ENCODE measurements at regions not wholly inside any gene's neighbourhood (a gene's known extent, or its start where the extent isn't known, plus 50 kb on each side); places are given as distances from the start of the nearest gene placed in this dataset.

DNA sequence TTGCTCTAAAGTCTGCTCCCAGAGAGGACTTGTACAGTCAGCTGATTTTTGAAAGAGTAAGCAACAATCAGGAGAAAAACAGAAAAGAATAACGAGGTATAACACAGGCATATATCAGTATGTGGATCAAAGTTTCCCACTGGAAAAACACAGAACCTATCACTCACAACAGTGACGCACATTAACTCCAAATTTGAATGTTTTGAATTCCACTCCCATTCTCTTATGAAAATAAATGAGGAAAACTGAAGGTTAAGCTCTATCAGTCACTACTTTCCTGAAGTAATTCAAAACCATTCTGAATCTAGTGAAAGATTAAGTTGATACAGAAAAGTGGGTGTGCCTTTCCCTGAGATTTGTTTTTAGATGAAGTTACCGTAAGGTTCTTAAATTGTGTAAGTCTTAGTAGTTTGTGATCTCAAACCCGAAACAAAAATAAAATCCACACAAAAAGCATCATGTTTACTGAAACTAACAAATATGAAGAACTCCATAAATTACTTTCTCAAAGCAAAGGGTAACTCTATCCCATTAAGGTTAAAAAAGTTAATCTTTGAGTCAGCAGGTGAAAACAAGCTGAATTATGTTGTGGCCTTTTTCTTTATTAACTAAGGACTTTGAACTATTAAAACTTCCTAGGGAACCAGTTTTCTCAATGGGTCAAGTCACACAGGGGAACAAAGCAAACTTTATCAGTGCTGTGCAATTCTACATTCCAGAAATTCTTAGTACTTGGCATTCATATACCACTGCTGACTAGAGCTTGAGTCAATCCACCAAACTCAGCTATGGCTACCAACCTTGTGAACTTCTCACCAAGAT, 115.7 kb downstream of the OGFRL1 start:
- Histone ChIP-seq H3K27ac (ENCODE audit: low read depth in 1 of 2, low read length in 2 of 2) (no peak overlapping the region), H4K20me1 (ENCODE audit: insufficient read depth, low read length) (no peaks in the 10 kb centered on the region), H3K36me3 (replicated peaks in 1 of 2; ENCODE audit: control insufficient read depth in 1 of 2, insufficient read depth in 2 of 2, low read length in 2 of 2) (no peaks in the 10 kb centered on the region), H3K9ac (ENCODE audit: insufficient read depth, low read length, poor library complexity, severe bottlenecking) (no peak overlapping the region), H3K4me3 (replicated peaks in 1 of 3; ENCODE audit: low read depth in 2 of 3, low read length in 3 of 3) (no peak overlapping the region), H3K79me2 (ENCODE audit: insufficient read depth, low read length) (no peaks in the 10 kb centered on the region), H3K4me2 (replicated peaks; ENCODE audit: extremely low read depth, low read length, poor library complexity, severe bottlenecking) (no peak overlapping the region), H2AFZ (ENCODE audit: insufficient read depth, low read depth, low read length, poor library complexity, severe bottlenecking) (no peak overlapping the region), H3K27me3 (ENCODE audit: control insufficient read depth in 2 of 2, insufficient read depth in 2 of 2, low read length in 2 of 2) (peaks cover 0 to 2% of the 10 kb centered on the region in 2 donors), H3K4me1 (ENCODE audit: control insufficient read depth in 1 of 2, insufficient read depth in 2 of 2, low read length in 2 of 2) (no peaks in the 10 kb centered on the region), H3K9me3 (replicated peaks in 1 of 2; ENCODE audit: control insufficient read depth in 1 of 2, insufficient read depth in 1 of 2, low read length in 2 of 2) (no peaks in the 10 kb centered on the region)
- TF ChIP-seq, protein P1, sequence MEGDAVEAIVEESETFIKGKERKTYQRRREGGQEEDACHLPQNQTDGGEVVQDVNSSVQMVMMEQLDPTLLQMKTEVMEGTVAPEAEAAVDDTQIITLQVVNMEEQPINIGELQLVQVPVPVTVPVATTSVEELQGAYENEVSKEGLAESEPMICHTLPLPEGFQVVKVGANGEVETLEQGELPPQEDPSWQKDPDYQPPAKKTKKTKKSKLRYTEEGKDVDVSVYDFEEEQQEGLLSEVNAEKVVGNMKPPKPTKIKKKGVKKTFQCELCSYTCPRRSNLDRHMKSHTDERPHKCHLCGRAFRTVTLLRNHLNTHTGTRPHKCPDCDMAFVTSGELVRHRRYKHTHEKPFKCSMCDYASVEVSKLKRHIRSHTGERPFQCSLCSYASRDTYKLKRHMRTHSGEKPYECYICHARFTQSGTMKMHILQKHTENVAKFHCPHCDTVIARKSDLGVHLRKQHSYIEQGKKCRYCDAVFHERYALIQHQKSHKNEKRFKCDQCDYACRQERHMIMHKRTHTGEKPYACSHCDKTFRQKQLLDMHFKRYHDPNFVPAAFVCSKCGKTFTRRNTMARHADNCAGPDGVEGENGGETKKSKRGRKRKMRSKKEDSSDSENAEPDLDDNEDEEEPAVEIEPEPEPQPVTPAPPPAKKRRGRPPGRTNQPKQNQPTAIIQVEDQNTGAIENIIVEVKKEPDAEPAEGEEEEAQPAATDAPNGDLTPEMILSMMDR (IDR thresholded peaks at IDR 0.05) = no peak
- intact Hi-C loops (cut with micrococcal nuclease) = no loop called here
- H3K4me1 Mint-ChIP-seq = no peaks in the 10 kb centered on the region
- no peaks in the 10 kb centered on the region for H3K36me3 Mint-ChIP-seq
- H3K27me3 Mint-ChIP-seq (ENCODE audit: low read depth in 3 of 3) = peaks cover 2 to 8% (median 3%) of the 10 kb centered on the region in 3 donors
- no peak overlapping the region for H3K27ac Mint-ChIP-seq
- WGBS (ENCODE audit: insufficient coverage) = no CpG with 5 or more reads among the region's 4 CpGs
- DNase-seq = no peak
- peaks cover 0 to 2% (median 0%) of the 10 kb centered on the region in 7 donors for H3K9me3 Mint-ChIP-seq
- no peak overlapping the region for H3K4me3 Mint-ChIP-seq

DNA sequence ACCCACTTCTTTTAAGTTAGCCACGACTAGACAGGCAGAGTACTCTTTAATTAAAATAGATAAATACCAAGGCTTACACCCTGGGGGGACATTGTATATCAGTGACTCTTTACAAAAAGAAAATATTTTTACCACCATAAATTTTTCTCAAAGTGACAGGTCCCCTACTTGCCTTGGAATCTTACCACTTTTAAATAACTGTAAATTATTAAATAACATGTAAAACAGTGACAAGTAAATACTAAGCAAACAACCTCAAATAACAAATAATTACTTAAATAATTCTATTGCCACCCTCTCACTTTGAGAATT, 116.3 kb downstream of the OGFRL1 start:
- Mint-ChIP-seq H3K27me3 (ENCODE audit: low read depth in 3 of 3) (peaks cover 2 to 8% (median 3%) of the 10 kb centered on the region in 3 donors), H3K36me3 (no peaks in the 10 kb centered on the region), H3K4me3 (no peak overlapping the region), H3K27ac (no peak overlapping the region), H3K9me3 (peaks cover 0 to 2% (median 0%) of the 10 kb centered on the region in 7 donors), H3K4me1 (no peaks in the 10 kb centered on the region)
- intact Hi-C loops (cut with micrococcal nuclease) = no loop called here
- WGBS (ENCODE audit: insufficient coverage) = no CpG with 5 or more reads among the region's 1 CpG
- Histone ChIP-seq H3K9me3 (replicated peaks in 1 of 2; ENCODE audit: control insufficient read depth in 1 of 2, insufficient read depth in 1 of 2, low read length in 2 of 2) (no peaks in the 10 kb centered on the region), H3K27me3 (ENCODE audit: control insufficient read depth in 2 of 2, insufficient read depth in 2 of 2, low read length in 2 of 2) (peaks cover 0 to 2% of the 10 kb centered on the region in 2 donors), H3K36me3 (replicated peaks in 1 of 2; ENCODE audit: control insufficient read depth in 1 of 2, insufficient read depth in 2 of 2, low read length in 2 of 2) (no peaks in the 10 kb centered on the region), H3K4me1 (ENCODE audit: control insufficient read depth in 1 of 2, insufficient read depth in 2 of 2, low read length in 2 of 2) (no peaks in the 10 kb centered on the region), H3K4me2 (replicated peaks; ENCODE audit: extremely low read depth, low read length, poor library complexity, severe bottlenecking) (no peak overlapping the region), H2AFZ (ENCODE audit: insufficient read depth, low read depth, low read length, poor library complexity, severe bottlenecking) (no peak overlapping the region), H4K20me1 (ENCODE audit: insufficient read depth, low read length) (no peaks in the 10 kb centered on the region), H3K79me2 (ENCODE audit: insufficient read depth, low read length) (no peaks in the 10 kb centered on the region), H3K27ac (ENCODE audit: low read depth in 1 of 2, low read length in 2 of 2) (no peak overlapping the region), H3K9ac (ENCODE audit: insufficient read depth, low read length, poor library complexity, severe bottlenecking) (no peak overlapping the region), H3K4me3 (replicated peaks in 1 of 3; ENCODE audit: low read depth in 2 of 3, low read length in 3 of 3) (no peak overlapping the region)
- DNase-seq = no peak
- TF ChIP-seq, protein P1 (IDR thresholded peaks at IDR 0.05) = no peak

Data from CD14-positive monocyte (primary cell).